Endothelial cell of umbilical vein (primary cell): ENCODE measurements at regions not wholly inside any gene's neighbourhood (a gene's known extent, or its start where the extent isn't known, plus 50 kb on each side); places are given as distances from the start of the nearest gene placed in this dataset.

ENCODE experiments used
- EZH2 ChIP-seq: IDR thresholded peaks from 2 replicates; pipeline ENCODE4 v1.6.1; 2012; ENCODE audit warnings: borderline replicate concordance, low read depth, mild to moderate bottlenecking, moderate library complexity, low read length, inconsistent platforms; ENCODE audit not compliant: severe bottlenecking
- FOS ChIP-seq: IDR thresholded peaks from 2 replicates; pipeline ENCODE4 v1.6.1; 2011; ENCODE audit warnings: mild to moderate bottlenecking, low read length, moderate library complexity, borderline replicate concordance; ENCODE audit not compliant: insufficient read depth
- MAX ChIP-seq: IDR thresholded peaks from 2 replicates; pipeline ENCODE4 v1.6.1; 2011; ENCODE audit not compliant: insufficient read depth, insufficient read length
- MYC ChIP-seq: IDR thresholded peaks from one replicate; pipeline ENCODE4 v1.6.1; 2011; ENCODE audit warnings: mild to moderate bottlenecking, low read depth, low read length
- POLR2A ChIP-seq: IDR thresholded peaks from 2 replicates; pipeline ENCODE4 v1.6.1; 2012; ENCODE audit warnings: low read depth, mild to moderate bottlenecking, control low read depth, low read length
- POLR2AphosphoS5 ChIP-seq: IDR thresholded peaks from 2 replicates; pipeline ENCODE4 v1.6.1; 2012; ENCODE audit warnings: low read depth, mild to moderate bottlenecking, control low read depth, low read length, moderate library complexity; ENCODE audit not compliant: insufficient read depth
- TF ChIP-seq, protein P1 (sequence below), 2 donors: IDR thresholded peaks; 1 replicate in 1 of 2; 2 replicates in 1 of 2; pipeline ENCODE4 v1.5.1; 2011; ENCODE audit warnings: low read length in 2 of 2, mild to moderate bottlenecking in 2 of 2, moderate library complexity in 2 of 2, control low read depth in 1 of 2, inconsistent platforms in 1 of 2, low read depth in 1 of 2; ENCODE audit not compliant: insufficient read depth in 1 of 2; ENCODE audit errors: extremely low read depth in 1 of 2

GRCh38 chr21:15472108-15473040 is 257.4 kb upstream of the USP25 start:
- no peak for TF ChIP-seq EZH2
- no peak for TF ChIP-seq MAX
- TF ChIP-seq, protein P1, sequence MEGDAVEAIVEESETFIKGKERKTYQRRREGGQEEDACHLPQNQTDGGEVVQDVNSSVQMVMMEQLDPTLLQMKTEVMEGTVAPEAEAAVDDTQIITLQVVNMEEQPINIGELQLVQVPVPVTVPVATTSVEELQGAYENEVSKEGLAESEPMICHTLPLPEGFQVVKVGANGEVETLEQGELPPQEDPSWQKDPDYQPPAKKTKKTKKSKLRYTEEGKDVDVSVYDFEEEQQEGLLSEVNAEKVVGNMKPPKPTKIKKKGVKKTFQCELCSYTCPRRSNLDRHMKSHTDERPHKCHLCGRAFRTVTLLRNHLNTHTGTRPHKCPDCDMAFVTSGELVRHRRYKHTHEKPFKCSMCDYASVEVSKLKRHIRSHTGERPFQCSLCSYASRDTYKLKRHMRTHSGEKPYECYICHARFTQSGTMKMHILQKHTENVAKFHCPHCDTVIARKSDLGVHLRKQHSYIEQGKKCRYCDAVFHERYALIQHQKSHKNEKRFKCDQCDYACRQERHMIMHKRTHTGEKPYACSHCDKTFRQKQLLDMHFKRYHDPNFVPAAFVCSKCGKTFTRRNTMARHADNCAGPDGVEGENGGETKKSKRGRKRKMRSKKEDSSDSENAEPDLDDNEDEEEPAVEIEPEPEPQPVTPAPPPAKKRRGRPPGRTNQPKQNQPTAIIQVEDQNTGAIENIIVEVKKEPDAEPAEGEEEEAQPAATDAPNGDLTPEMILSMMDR (IDR thresholded peaks at IDR 0.05; ENCODE audit: extremely low read depth in 1 of 2, insufficient read depth in 1 of 2, low read depth in 1 of 2, low read length in 2 of 2) = no peak
- TF ChIP-seq POLR2AphosphoS5 = no peak
- TF ChIP-seq FOS = no peak
- TF ChIP-seq POLR2A = no peak
- TF ChIP-seq MYC = no peak
